ENCODE measurements at regions not wholly inside any gene's neighbourhood (a gene's known extent, or its start where the extent isn't known, plus 50 kb on each side); places are given as distances from the start of the nearest gene placed in this dataset.
A peak's percentile ranks its signal among the peaks of the same experiment; 100 is the strongest.

GRCh38 chr5:74255692-74256392 is 384.7 kb downstream of the ENC1 start:
- Mint-ChIP-seq H3K27me3 (ENCODE audit: unreplicated experiment) (peaks cover 6% of the 10 kb centered on the region), H3K9me3 (ENCODE audit: unreplicated experiment) (no peaks in the 10 kb centered on the region), H3K4me3 (ENCODE audit: unreplicated experiment) (no peak overlapping the region), H3K36me3 (ENCODE audit: low read depth, unreplicated experiment) (no peaks in the 10 kb centered on the region), H3K27ac (ENCODE audit: unreplicated experiment) (no peak overlapping the region), H3K4me1 (ENCODE audit: unreplicated experiment) (peaks cover 29% of the 10 kb centered on the region)
- TF ChIP-seq CTCF (IDR thresholded peaks at IDR 0.05; ENCODE audit: unreplicated experiment) = no peak
- DNase-seq (ENCODE audit: low spot score) = no peak

DNA sequence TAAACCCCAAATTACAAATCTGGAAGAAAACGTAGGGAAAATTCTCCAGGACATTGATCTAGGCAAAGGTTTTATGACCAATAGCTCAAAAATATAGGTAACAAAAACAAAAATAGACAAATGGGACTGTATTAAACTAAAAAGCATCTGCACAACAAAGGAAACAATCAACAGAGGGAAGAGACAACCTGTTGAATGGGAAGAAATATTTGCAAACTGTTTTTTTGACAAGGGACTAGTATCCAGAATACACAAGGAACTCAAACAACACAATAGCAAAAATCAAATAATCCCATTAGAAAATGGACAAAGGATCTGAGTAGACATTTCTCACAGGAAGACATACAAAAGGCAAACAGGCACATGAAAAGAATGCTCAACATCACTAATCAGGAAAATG is 386.3 kb downstream of the ENC1 start:
- Mint-ChIP-seq H3K4me3 (ENCODE audit: unreplicated experiment) (no peak overlapping the region), H3K9me3 (ENCODE audit: unreplicated experiment) (no peaks in the 10 kb centered on the region), H3K36me3 (ENCODE audit: low read depth, unreplicated experiment) (no peaks in the 10 kb centered on the region), H3K27me3 (ENCODE audit: unreplicated experiment) (peaks cover 6% of the 10 kb centered on the region), H3K4me1 (ENCODE audit: unreplicated experiment) (peaks cover 34% of the 10 kb centered on the region), H3K27ac (ENCODE audit: unreplicated experiment) (no peak overlapping the region)
- no peak for TF ChIP-seq CTCF (IDR thresholded peaks at IDR 0.05; ENCODE audit: unreplicated experiment)
- DNase-seq (ENCODE audit: low spot score) = no peak

DNA sequence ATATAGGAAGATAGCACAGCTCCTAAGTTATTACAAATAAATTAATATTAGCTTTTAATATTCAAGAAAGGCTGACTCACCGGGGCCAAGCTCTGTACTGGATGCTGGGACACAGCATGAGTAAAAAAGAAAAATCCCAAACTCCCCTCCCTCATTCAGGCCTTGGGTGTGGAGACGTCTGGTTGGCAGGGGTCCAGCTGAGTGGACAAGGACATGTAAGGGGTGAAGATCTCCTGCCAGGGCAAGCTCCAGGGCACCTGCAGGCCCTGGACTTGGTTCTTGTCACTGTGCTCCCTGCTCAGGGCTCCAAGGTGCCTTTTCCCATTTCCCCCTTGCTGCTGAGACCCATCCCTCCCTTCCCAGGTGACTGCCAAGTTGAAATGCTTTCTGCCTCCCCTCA is 388.5 kb downstream of the ENC1 start:
- Mint-ChIP-seq H3K27me3 (ENCODE audit: unreplicated experiment) (peaks cover 6% of the 10 kb centered on the region), H3K9me3 (ENCODE audit: unreplicated experiment) (no peaks in the 10 kb centered on the region), H3K4me3 (ENCODE audit: unreplicated experiment) (no peak overlapping the region), H3K36me3 (ENCODE audit: low read depth, unreplicated experiment) (no peaks in the 10 kb centered on the region), H3K27ac (ENCODE audit: unreplicated experiment) (no peak overlapping the region), H3K4me1 (ENCODE audit: unreplicated experiment) (peaks cover 24% of the 10 kb centered on the region)
- no peak for DNase-seq (ENCODE audit: low spot score)
- TF ChIP-seq CTCF (IDR thresholded peaks at IDR 0.05; ENCODE audit: unreplicated experiment) = no peak

DNA sequence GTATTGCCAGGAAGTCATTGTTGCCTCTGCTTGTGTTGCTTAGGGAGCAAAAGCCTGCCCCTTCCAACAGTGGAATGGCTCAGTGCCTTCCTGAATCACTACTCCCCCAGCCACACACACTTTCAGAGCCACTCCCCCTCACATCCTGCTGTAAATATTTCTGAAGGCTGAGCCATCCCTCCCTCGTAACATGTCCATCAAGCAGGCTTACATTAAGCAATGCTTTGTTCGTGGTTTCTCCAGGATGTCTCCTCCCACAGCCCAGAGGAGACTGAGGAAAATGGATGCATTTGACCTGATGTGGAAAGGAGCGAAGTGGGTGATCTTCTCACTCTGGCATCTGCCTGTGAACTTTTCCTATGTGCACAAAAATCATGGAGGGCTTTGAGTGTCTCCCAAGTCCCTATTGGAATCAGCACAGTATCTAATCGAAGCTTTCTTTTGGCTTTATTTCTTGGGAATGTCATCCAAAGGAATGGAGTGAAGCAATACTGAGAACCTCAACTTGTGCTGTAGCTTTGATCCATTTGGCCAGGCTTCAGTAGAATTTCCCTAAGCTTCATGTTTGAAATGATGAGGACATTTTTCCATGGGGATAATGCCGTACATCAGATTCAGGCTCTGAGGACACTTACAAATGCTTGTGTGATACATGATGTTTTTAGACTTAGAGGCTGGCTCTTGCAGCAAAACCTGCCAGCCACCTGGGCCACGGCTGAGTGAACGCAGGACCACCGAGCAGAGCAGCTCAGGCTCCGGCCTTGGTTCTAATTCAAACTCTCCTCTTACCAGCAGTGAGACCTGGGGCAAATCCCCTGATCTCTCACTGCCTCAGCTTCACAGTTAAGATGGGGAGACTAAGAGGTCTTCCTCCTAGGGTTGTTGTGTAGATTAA is 389.1 kb downstream of the ENC1 start:
- TF ChIP-seq CTCF (IDR thresholded peaks at IDR 0.05; ENCODE audit: unreplicated experiment) = no peak
- DNase-seq (ENCODE audit: low spot score) = peak; percentile 35
- Mint-ChIP-seq H3K4me3 (ENCODE audit: unreplicated experiment) (no peak overlapping the region), H3K27me3 (ENCODE audit: unreplicated experiment) (peaks cover 6% of the 10 kb centered on the region), H3K27ac (ENCODE audit: unreplicated experiment) (peak overlapping the region; percentile 92), H3K4me1 (ENCODE audit: unreplicated experiment) (peaks cover 20% of the 10 kb centered on the region), H3K9me3 (ENCODE audit: unreplicated experiment) (no peaks in the 10 kb centered on the region), H3K36me3 (ENCODE audit: low read depth, unreplicated experiment) (no peaks in the 10 kb centered on the region)

Data from endothelial cell (in vitro differentiated cells).